Right renal cortex interstitium (tissue), 3 donors: ENCODE measurements at regions not wholly inside any gene's neighbourhood (a gene's known extent, or its start where the extent isn't known, plus 50 kb on each side); places are given as distances from the start of the nearest gene placed in this dataset.
"Not testable (repeated sequence)": the region's sequence is repeated elsewhere in the genome, so short reads cannot be mapped to it uniquely, and the experiment has no call there.

ENCODE experiments used
- DNase-seq, 3 donors: peaks; one replicate each; pipeline ENCODE4 v3.0.0-alpha.2; 2013; ENCODE audit warnings: low read depth in 3 of 3, low spot score in 2 of 3

- DNase-seq: no peak
Observed at GRCh38 chr5:36521838-36522745, 84.3 kb upstream of the SLC1A3 start.

GRCh38 chr5:36522746-36523065 lies 83.7 kb upstream of the SLC1A3 start:
- no peak for DNase-seq

GRCh38 chr5:36523450-36523849 lies 83.0 kb upstream of the SLC1A3 start:
- no peak for DNase-seq

- no peak for DNase-seq
Observed at GRCh38 chr5:36523926-36524325, 82.5 kb upstream of the SLC1A3 start.

GRCh38 chr5:36526537-36526936 lies 79.9 kb upstream of the SLC1A3 start:
- no peak for DNase-seq

- DNase-seq: no peak
Observed at GRCh38 chr5:36528588-36528987, 77.8 kb upstream of the SLC1A3 start.

- DNase-seq: no peak
Observed at GRCh38 chr5:36529142-36529541, 77.3 kb upstream of the SLC1A3 start.

- no peak for DNase-seq
Observed at GRCh38 chr5:36530215-36530614, 76.2 kb upstream of the SLC1A3 start.

- DNase-seq: no peak
Observed at GRCh38 chr5:36531401-36531800, 75.0 kb upstream of the SLC1A3 start.

GRCh38 chr5:36535378-36535777 lies 71.0 kb upstream of the SLC1A3 start:
- no peak for DNase-seq

- DNase-seq: no peak
Observed at GRCh38 chr5:36535859-36536615, 70.4 kb upstream of the SLC1A3 start.

- no peak for DNase-seq
Observed at GRCh38 chr5:36536616-36537005, 69.8 kb upstream of the SLC1A3 start.

GRCh38 chr5:36537724-36538123 lies 68.7 kb upstream of the SLC1A3 start:
- DNase-seq: no peak

GRCh38 chr5:36552651-36553393 lies 53.6 kb upstream of the SLC1A3 start:
- DNase-seq: no peak

GRCh38 chr5:36555035-36555434 lies 51.4 kb upstream of the SLC1A3 start:
- not testable (repeated sequence) for DNase-seq
